ENCODE measurements at regions not wholly inside any gene's neighbourhood (a gene's known extent, or its start where the extent isn't known, plus 50 kb on each side); places are given as distances from the start of the nearest gene placed in this dataset.
"Not testable (repeated sequence)": the region's sequence is repeated elsewhere in the genome, so short reads cannot be mapped to it uniquely, and the experiment has no call there.

- TF ChIP-seq EZH2 (IDR thresholded peaks at IDR 0.05; ENCODE audit: low read length, unreplicated experiment); CTCF (conservative IDR thresholded peaks at IDR 0.05; ENCODE audit: low read depth, low read length): not testable (repeated sequence)
Measured at GRCh38 chr12:58426437-58426836, 485.1 kb downstream of the ATP23 start.
